HG02798 (cell line): ENCODE measurements at regions not wholly inside any gene's neighbourhood (a gene's known extent, or its start where the extent isn't known, plus 50 kb on each side); places are given as distances from the start of the nearest gene placed in this dataset.

Experiments used
- ATAC-seq: cut with Tn5 transposase; IDR thresholded peaks from one replicate; pipeline ENCODE4 v1.9.1; 2021; ENCODE audit warnings: mild to moderate bottlenecking; ENCODE audit not compliant: unreplicated experiment, poor library complexity

DNA sequence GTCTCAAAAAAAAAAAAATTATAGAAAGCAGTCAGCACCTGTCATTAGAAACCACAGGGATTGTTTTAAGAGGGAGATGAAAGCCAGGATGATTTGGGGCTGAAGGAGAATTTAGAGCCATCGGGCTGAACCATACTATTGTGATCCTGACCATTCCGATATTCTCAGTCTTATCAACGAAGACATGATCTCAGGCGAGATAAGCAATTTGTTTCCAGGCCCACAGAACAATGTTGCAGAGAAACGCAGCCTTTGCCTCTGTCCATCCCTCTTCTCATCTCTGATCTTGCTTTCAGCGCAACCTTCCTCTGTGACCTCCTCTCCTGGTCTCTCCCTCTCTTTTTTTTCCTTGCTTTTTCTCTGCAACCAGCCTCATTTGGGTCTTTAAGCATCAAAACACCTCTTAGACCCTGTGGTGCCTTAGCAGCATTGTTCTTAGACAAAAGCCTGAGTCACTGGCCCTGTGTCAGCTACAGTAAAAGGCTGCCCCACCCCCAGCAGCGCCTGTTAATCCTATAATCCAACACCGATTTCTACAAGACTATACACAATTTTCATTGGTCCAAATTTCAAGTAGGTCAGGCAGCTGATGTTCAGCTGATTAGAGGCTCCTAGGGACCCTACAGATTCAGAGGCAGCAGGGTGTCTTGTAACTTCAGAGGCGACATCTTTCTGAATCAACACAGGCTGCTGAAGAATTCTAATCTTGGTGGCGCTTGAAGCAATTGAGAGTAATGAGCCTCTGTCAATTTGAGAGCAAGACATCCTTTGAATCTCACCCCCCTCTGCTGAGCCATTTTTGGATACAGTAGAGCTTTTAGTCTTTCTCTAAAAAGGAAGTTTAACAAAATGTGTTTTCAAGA is 206.0 kb downstream of the NCK2 start:
- ATAC-seq: no peak

DNA sequence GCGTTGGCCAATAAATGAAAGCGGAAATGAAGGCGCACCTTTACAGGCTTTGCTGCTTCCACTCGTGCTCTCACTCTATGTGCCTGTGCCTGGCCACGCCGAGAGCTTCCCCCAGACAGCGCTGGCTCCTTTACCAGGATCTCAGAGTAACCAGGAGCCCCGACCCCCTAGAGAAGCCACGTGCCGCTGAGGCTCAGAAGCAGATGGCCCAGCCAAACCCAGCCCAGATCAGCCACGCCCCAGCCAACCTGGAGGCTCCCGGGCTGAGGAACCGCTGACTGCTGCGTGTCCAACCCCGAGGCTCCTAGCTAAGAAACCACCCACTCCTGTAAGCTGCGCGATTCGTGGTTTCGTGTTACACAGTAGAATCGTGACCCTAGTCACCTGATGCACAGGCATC is 199.3 kb downstream of the NCK2 start:
- no peak for ATAC-seq
